ENCODE measurements at regions not wholly inside any gene's neighbourhood (a gene's known extent, or its start where the extent isn't known, plus 50 kb on each side); places are given as distances from the start of the nearest gene placed in this dataset.

- peak in 1 of 2 experiments; percentile 49; a peak in 1 of 4 replicates for TF ChIP-seq EP300 (IDR thresholded peaks at IDR 0.05; ENCODE audit: low read depth in 2 of 2, low read length in 2 of 2)
- no peak for TF ChIP-seq EP300 (CRISPR knock-in tag; IDR thresholded peaks at IDR 0.05; ENCODE audit: borderline replicate concordance)
- peak; percentile 56; the same call in 1 of the 2 replicates for TF ChIP-seq HNF4G (IDR thresholded peaks at IDR 0.05; ENCODE audit: borderline replicate concordance, low read depth, low read length)
- no peak for TF ChIP-seq HNF4G (CRISPR knock-in tag; IDR thresholded peaks at IDR 0.05; ENCODE audit: borderline replicate concordance, low read depth)
- no peak for TF ChIP-seq ZBTB34 (CRISPR knock-in tag; IDR thresholded peaks at IDR 0.05)
- TF ChIP-seq ZBTB7B (CRISPR knock-in tag; IDR thresholded peaks at IDR 0.05) = peak; percentile 68; the same call in 1 of the 2 replicates
- TF ChIP-seq ELK4 (CRISPR knock-in tag; IDR thresholded peaks at IDR 0.05; ENCODE audit: borderline replicate concordance) = no peak
- peak; percentile 46; the same call in 1 of the 2 replicates for TF ChIP-seq MTA1 (CRISPR knock-in tag; IDR thresholded peaks at IDR 0.05; ENCODE audit: borderline replicate concordance)
- peak; percentile 70; the same call in 1 of the 2 replicates for TF ChIP-seq NR2C2 (CRISPR knock-in tag; IDR thresholded peaks at IDR 0.05; ENCODE audit: borderline replicate concordance)
- no peak for TF ChIP-seq ZBTB1 (CRISPR knock-in tag; IDR thresholded peaks at IDR 0.05; ENCODE audit: borderline replicate concordance)
- TF ChIP-seq HMG20B (CRISPR knock-in tag; conservative IDR thresholded peaks at IDR 0.05) = no peak
- TF ChIP-seq ZNF496 (CRISPR knock-in tag; IDR thresholded peaks at IDR 0.05; ENCODE audit: insufficient replicate concordance) = no peak
- TF ChIP-seq BCL6 (CRISPR knock-in tag; IDR thresholded peaks at IDR 0.05) = peak; percentile 73
- no peak for TF ChIP-seq ZNF30 (CRISPR knock-in tag; IDR thresholded peaks at IDR 0.05)
- TF ChIP-seq THAP8 (CRISPR knock-in tag; IDR thresholded peaks at IDR 0.05; ENCODE audit: borderline replicate concordance) = no peak
- TF ChIP-seq NFE2L1 (CRISPR knock-in tag; IDR thresholded peaks at IDR 0.05; ENCODE audit: borderline replicate concordance) = no peak
- no peak for TF ChIP-seq ZNF816 (CRISPR knock-in tag; IDR thresholded peaks at IDR 0.05; ENCODE audit: borderline replicate concordance)
- TF ChIP-seq RXRB (CRISPR knock-in tag; IDR thresholded peaks at IDR 0.05; ENCODE audit: borderline replicate concordance) = 0 out of 2 replicates have a peak, but pooled peaks have one; percentile 8
- 0 out of 2 replicates have a peak, but pooled peaks have one; percentile 49 for TF ChIP-seq DPF2 (CRISPR knock-in tag; IDR thresholded peaks at IDR 0.05; ENCODE audit: borderline replicate concordance, low read depth)
- TF ChIP-seq ADNP (CRISPR knock-in tag; IDR thresholded peaks at IDR 0.05) = no peak
- peak; percentile 75; the same call in 1 of the 2 replicates for TF ChIP-seq TRIM24 (CRISPR knock-in tag; IDR thresholded peaks at IDR 0.05)
- no peak for TF ChIP-seq ETV6 (CRISPR knock-in tag; conservative IDR thresholded peaks at IDR 0.05)
- no peak for TF ChIP-seq ZNF792 (CRISPR knock-in tag; IDR thresholded peaks at IDR 0.05)
- 0 out of 2 replicates have a peak, but pooled peaks have one; percentile 32 for TF ChIP-seq YEATS4 (CRISPR knock-in tag; IDR thresholded peaks at IDR 0.05; ENCODE audit: borderline replicate concordance)
- no peak; the same call in 1 of the 2 replicates for TF ChIP-seq NR2F6 (IDR thresholded peaks at IDR 0.05)
- TF ChIP-seq NR2F6 (CRISPR knock-in tag; IDR thresholded peaks at IDR 0.05) = peak; percentile 15; the same call in 1 of the 2 replicates
- TF ChIP-seq ZNF772 (CRISPR knock-in tag; IDR thresholded peaks at IDR 0.05) = no peak
- TF ChIP-seq CEBPB (IDR thresholded peaks at IDR 0.05; ENCODE audit: borderline replicate concordance, low read depth, low read length) = peak; percentile 79
These were observed 313.0 kb upstream of the RTL1 start (continued) for GRCh38 chr14:101216366-101217079.
